Loucy (cell line): ENCODE measurements at regions not wholly inside any gene's neighbourhood (a gene's known extent, or its start where the extent isn't known, plus 50 kb on each side); places are given as distances from the start of the nearest gene placed in this dataset.

Source experiments
- H2AFZ ChIP-seq: fragments of 200-600 bp; sonication (generic); 2 replicates; pipeline ENCODE4 v1.6.0; 2016; ENCODE audit warnings: antibody characterized with exemption, mild to moderate bottlenecking, low read length, moderate library complexity
- H3F3A ChIP-seq: fragments of 200-600 bp; 2 replicates; pipeline ENCODE4 v1.6.0; 2016; ENCODE audit warnings: antibody characterized with exemption, low read depth, mild to moderate bottlenecking
- H3K27me3 ChIP-seq: fragments of 200-600 bp; sonication (generic); 2 replicates; pipeline ENCODE4 v1.6.1; 2014; ENCODE audit warnings: low read length, mild to moderate bottlenecking; ENCODE audit not compliant: insufficient read depth, poor library complexity, severe bottlenecking
- H3K36me3 ChIP-seq: fragments of 200-600 bp; sonication (generic); 2 replicates; pipeline ENCODE4 v1.6.1; 2016; ENCODE audit warnings: low read length; ENCODE audit not compliant: insufficient read depth
- H3K4me1 ChIP-seq: fragments of 200-600 bp; sonication (generic); 2 replicates; pipeline ENCODE4 v1.5.1; 2014; ENCODE audit warnings: low read length, mild to moderate bottlenecking; ENCODE audit not compliant: insufficient read depth, poor library complexity, severe bottlenecking
- H3K4me2 ChIP-seq: fragments of 200-600 bp; sonication (generic); 2 replicates; pipeline ENCODE4 v1.6.0; 2014; ENCODE audit warnings: antibody characterized with exemption, low read length, low read depth, mild to moderate bottlenecking; ENCODE audit not compliant: poor library complexity, severe bottlenecking
- H3K4me3 ChIP-seq: fragments of 200-600 bp; sonication (generic); 2 replicates; pipeline ENCODE4 v1.5.1; 2014; ENCODE audit warnings: low read length, mild to moderate bottlenecking, mixed read lengths; ENCODE audit not compliant: poor library complexity, severe bottlenecking
- H3K79me2 ChIP-seq: fragments of 200-600 bp; sonication (generic); 2 replicates; pipeline ENCODE4 v1.6.1; 2014; ENCODE audit warnings: low read length; ENCODE audit not compliant: insufficient read depth
- H3K9ac ChIP-seq: fragments of 200-600 bp; sonication (generic); 2 replicates; pipeline ENCODE4 v1.6.0; 2014; ENCODE audit warnings: mild to moderate bottlenecking, low read depth, low read length, moderate library complexity; ENCODE audit not compliant: poor library complexity, severe bottlenecking
- H3K9me2 ChIP-seq: fragments of 200-600 bp; sonication (generic); replicated peaks from 2 replicates; pipeline ENCODE4 v1.6.1; 2016; ENCODE audit warnings: low read depth, low read length, mixed read lengths
- H3K9me3 ChIP-seq: fragments of 200-600 bp; sonication (generic); 2 replicates; pipeline ENCODE4 v1.6.1; 2014; ENCODE audit warnings: mild to moderate bottlenecking, antibody characterized with exemption, low read length, low read depth; ENCODE audit not compliant: insufficient read depth
- H4K20me1 ChIP-seq: fragments of 200-600 bp; sonication (generic); 2 replicates; pipeline ENCODE4 v1.6.0; 2014; ENCODE audit warnings: antibody characterized with exemption, low read length, mild to moderate bottlenecking; ENCODE audit not compliant: insufficient read depth, poor library complexity, severe bottlenecking
- EZH2phosphoT487 ChIP-seq: fragments of 200-600 bp; IDR thresholded peaks from 2 replicates; pipeline ENCODE4 v1.6.1; 2018; ENCODE audit warnings: antibody characterized with exemption, mild to moderate bottlenecking, moderate library complexity, borderline replicate concordance
- TF ChIP-seq, protein P1 (sequence below): fragments of 200-600 bp; sonication (generic); conservative IDR thresholded peaks from 2 replicates; pipeline ENCODE4 v1.5.1; 2014; ENCODE audit warnings: mild to moderate bottlenecking, antibody characterized with exemption, low read length

DNA sequence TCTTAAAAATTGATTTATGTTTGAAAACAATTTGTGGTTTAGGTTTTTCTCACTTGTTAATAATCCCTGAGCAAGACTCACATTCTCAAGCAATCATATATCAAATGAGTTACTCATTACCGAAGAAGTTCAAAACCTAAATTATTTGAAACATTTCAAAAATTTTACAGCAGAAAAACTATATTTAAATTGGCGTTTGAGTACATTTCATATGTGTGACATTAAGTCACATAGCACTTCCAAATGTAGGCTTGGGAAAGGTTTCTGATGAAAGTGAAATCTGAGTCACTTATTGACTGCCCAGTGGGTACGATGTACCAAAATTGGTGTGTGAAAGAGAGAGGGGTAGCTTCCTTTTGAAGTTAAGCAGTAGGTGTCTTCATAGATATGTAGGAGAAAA is 411.4 kb upstream of the SGCD start:
- Histone ChIP-seq H3K36me3 (no peaks in the 10 kb centered on the region), H3K4me2 (no peak overlapping the region), H3K27me3 (no peaks in the 10 kb centered on the region)

DNA sequence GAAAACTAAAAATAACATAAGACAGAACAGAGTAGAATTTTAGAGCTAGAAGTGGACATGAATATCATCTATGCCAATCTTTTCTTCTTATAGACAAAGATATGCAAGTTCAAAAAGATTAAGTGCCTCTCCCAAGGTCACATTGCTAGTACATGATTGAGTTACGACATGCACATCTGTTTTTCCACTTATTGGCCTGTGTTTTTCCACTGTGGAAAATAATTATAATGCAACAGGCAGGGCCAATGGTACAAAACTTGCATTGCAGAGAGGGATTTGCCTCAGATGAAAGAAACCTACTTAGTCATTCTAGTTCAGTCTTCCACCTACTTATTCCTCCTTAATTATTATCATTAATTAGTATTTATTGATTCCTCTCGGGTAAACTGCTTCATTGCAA is 407.8 kb upstream of the SGCD start:
- Histone ChIP-seq H3K4me3 (no peak overlapping the region), H3K4me2 (no peak overlapping the region), H3K9me2 (no peaks in the 10 kb centered on the region), H3F3A (no peaks in the 10 kb centered on the region), H3K79me2 (no peaks in the 10 kb centered on the region), H3K4me1 (no peaks in the 10 kb centered on the region), H3K27me3 (no peaks in the 10 kb centered on the region), H3K36me3 (no peaks in the 10 kb centered on the region), H4K20me1 (no peaks in the 10 kb centered on the region), H3K9ac (no peak overlapping the region), H2AFZ (no peak overlapping the region), H3K9me3 (no peaks in the 10 kb centered on the region)
- TF ChIP-seq, protein P1, sequence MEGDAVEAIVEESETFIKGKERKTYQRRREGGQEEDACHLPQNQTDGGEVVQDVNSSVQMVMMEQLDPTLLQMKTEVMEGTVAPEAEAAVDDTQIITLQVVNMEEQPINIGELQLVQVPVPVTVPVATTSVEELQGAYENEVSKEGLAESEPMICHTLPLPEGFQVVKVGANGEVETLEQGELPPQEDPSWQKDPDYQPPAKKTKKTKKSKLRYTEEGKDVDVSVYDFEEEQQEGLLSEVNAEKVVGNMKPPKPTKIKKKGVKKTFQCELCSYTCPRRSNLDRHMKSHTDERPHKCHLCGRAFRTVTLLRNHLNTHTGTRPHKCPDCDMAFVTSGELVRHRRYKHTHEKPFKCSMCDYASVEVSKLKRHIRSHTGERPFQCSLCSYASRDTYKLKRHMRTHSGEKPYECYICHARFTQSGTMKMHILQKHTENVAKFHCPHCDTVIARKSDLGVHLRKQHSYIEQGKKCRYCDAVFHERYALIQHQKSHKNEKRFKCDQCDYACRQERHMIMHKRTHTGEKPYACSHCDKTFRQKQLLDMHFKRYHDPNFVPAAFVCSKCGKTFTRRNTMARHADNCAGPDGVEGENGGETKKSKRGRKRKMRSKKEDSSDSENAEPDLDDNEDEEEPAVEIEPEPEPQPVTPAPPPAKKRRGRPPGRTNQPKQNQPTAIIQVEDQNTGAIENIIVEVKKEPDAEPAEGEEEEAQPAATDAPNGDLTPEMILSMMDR: no peak
- no peak for TF ChIP-seq EZH2phosphoT487

More for the DNA sequence above, 411.4 kb upstream of the SGCD start:
- Histone ChIP-seq H3F3A (no peaks in the 10 kb centered on the region), H4K20me1 (no peaks in the 10 kb centered on the region), H3K9me2 (no peaks in the 10 kb centered on the region), H3K9me3 (no peaks in the 10 kb centered on the region), H3K79me2 (no peaks in the 10 kb centered on the region), H3K4me1 (no peaks in the 10 kb centered on the region), H2AFZ (no peak overlapping the region), H3K4me3 (no peak overlapping the region), H3K9ac (no peak overlapping the region)
- TF ChIP-seq, protein P1: no peak
- TF ChIP-seq EZH2phosphoT487: no peak

DNA sequence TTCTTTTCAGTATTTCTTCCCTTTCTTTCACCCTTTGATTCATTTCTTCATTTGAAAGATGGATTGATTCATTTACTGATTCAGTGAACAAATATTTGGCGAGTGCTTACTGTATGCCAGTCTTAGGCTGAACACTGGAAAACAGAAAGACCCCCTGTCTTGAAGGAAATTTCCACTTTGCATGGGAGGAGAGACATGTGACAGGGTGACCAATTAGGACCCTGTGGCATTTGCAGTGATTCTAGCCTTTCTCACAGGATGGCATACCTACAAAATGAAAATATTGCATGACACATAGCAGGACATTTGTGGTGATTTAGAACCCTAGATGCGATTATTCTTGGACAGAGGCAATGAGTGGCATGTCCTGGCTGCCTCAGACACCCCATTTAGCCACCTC is 407.2 kb upstream of the SGCD start:
- Histone ChIP-seq H3K79me2 (no peaks in the 10 kb centered on the region), H3K4me2 (no peak overlapping the region), H2AFZ (no peak overlapping the region), H3K4me1 (no peaks in the 10 kb centered on the region), H3K36me3 (no peaks in the 10 kb centered on the region), H3K9me2 (no peaks in the 10 kb centered on the region), H3F3A (no peaks in the 10 kb centered on the region), H3K9me3 (no peaks in the 10 kb centered on the region), H3K9ac (no peak overlapping the region), H3K4me3 (no peak overlapping the region), H4K20me1 (no peaks in the 10 kb centered on the region), H3K27me3 (no peaks in the 10 kb centered on the region)
- no peak for TF ChIP-seq EZH2phosphoT487
- TF ChIP-seq, protein P1: no peak
